ENCODE measurements at regions not wholly inside any gene's neighbourhood (a gene's known extent, or its start where the extent isn't known, plus 50 kb on each side); places are given as distances from the start of the nearest gene placed in this dataset.

GRCh38 chr16:65598621-65599020 is 476.8 kb upstream of the CDH11 start:
- WGBS, 2 donors, result 76 to 78% methylated on average over 3 of the region's 3 CpGs
- Histone ChIP-seq H3K9me3 (no peaks in the 10 kb centered on the region), H3K4me3 (replicated peaks in 1 of 3) (no peak overlapping the region), H3K27me3 (no peaks in the 10 kb centered on the region), H3K36me3 (no peaks in the 10 kb centered on the region), H3K27ac (no peak overlapping the region), H3K4me1 (no peaks in the 10 kb centered on the region)
- no peak for TF ChIP-seq POLR2A (IDR thresholded peaks at IDR 0.05)
- no peak for TF ChIP-seq CTCF (IDR thresholded peaks at IDR 0.05)
- intact Hi-C loops (cut with DNase I), result no loop called here
- DNase-seq, result no peak

- Histone ChIP-seq H3K27me3 (no peaks in the 10 kb centered on the region), H3K4me1 (no peaks in the 10 kb centered on the region), H3K36me3 (no peaks in the 10 kb centered on the region), H3K9me3 (no peaks in the 10 kb centered on the region), H3K4me3 (replicated peaks in 1 of 3) (no peak overlapping the region), H3K27ac (no peak overlapping the region)
- TF ChIP-seq POLR2A (IDR thresholded peaks at IDR 0.05) (no peak), CTCF (IDR thresholded peaks at IDR 0.05) (no peak)
- intact Hi-C loops (cut with DNase I), result no loop called here
- DNase-seq, result no peak
- WGBS, 2 donors, result 70 to 73% methylated on average over 3 of the region's 3 CpGs
These were observed 461.6 kb upstream of the CDH11 start for GRCh38 chr16:65583498-65583897.

GRCh38 chr16:65579050-65579449 is 457.2 kb upstream of the CDH11 start:
- Histone ChIP-seq H3K4me1 (no peaks in the 10 kb centered on the region), H3K27ac (no peak overlapping the region), H3K9me3 (no peaks in the 10 kb centered on the region), H3K36me3 (no peaks in the 10 kb centered on the region), H3K4me3 (replicated peaks in 1 of 3) (no peak overlapping the region), H3K27me3 (no peaks in the 10 kb centered on the region)
- 47 to 55% methylated on average over 6 of the region's 6 CpGs for WGBS, 2 donors
- TF ChIP-seq CTCF (IDR thresholded peaks at IDR 0.05) (no peak), POLR2A (IDR thresholded peaks at IDR 0.05) (no peak)
- no peak for DNase-seq
- intact Hi-C loops (cut with DNase I), result no loop called here

GRCh38 chr16:65576631-65577030 is 454.8 kb upstream of the CDH11 start:
- Histone ChIP-seq H3K4me1 (no peaks in the 10 kb centered on the region), H3K36me3 (no peaks in the 10 kb centered on the region), H3K27me3 (no peaks in the 10 kb centered on the region), H3K27ac (no peak overlapping the region), H3K9me3 (no peaks in the 10 kb centered on the region), H3K4me3 (replicated peaks in 1 of 3) (no peak overlapping the region)
- TF ChIP-seq POLR2A (IDR thresholded peaks at IDR 0.05) (no peak), CTCF (IDR thresholded peaks at IDR 0.05) (no peak)
- intact Hi-C loops (cut with DNase I), result no loop called here
- no peak for DNase-seq
- WGBS, 2 donors, result 84 to 87% methylated on average over 10 of the region's 10 CpGs

- intact Hi-C loops (cut with DNase I), result no loop called here
- no peak overlapping the region for H3K27ac ChIP-seq
These were observed 454.3 kb upstream of the CDH11 start for GRCh38 chr16:65576139-65576538.

More at GRCh38 chr16:65576139-65576538, 454.3 kb upstream of the CDH11 start:
- H3K36me3 ChIP-seq, result no peaks in the 10 kb centered on the region
- WGBS, 2 donors, result 89 to 91% methylated on average over 11 of the region's 11 CpGs
- H3K4me3 ChIP-seq (replicated peaks in 1 of 3), result no peak overlapping the region
- H3K4me1 ChIP-seq, result no peaks in the 10 kb centered on the region
- DNase-seq, result no peak
- H3K27me3 ChIP-seq, result no peaks in the 10 kb centered on the region
- TF ChIP-seq CTCF (IDR thresholded peaks at IDR 0.05) (no peak), POLR2A (IDR thresholded peaks at IDR 0.05) (no peak)
- H3K9me3 ChIP-seq, result no peaks in the 10 kb centered on the region
